ENCODE measurements at regions not wholly inside any gene's neighbourhood (a gene's known extent, or its start where the extent isn't known, plus 50 kb on each side); places are given as distances from the start of the nearest gene placed in this dataset.
"Not testable (repeated sequence)": the region's sequence is repeated elsewhere in the genome, so short reads cannot be mapped to it uniquely, and the experiment has no call there.

GRCh38 chr20:56724241-56724757 lies 95.2 kb downstream of the TFAP2C start:
- DNase-seq (ENCODE audit: low spot score) = no peak
- FAIRE-seq = no peak

- FAIRE-seq = no peak
- DNase-seq (ENCODE audit: low spot score) = no peak
Measured at GRCh38 chr20:56730003-56730402, 100.9 kb downstream of the TFAP2C start.

DNA sequence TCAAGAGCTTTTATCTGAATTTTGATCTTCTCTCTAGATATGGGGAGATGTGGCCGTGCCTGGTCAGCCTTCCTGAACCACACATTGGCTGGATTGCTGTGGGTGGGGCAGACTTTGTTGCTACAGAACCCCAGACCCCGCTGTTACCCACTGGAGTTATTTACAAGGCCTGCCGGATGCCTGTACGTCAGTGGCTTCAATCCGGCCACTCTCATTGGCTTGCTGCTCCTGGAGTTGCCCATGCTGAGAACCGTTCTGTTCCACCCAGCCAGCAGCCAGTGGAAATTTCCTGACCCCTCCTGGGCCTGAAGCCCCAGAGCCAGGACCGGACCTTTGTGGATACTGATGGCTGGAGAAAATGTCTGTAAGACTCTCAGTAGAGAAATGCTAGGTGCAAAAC lies 101.9 kb downstream of the TFAP2C start:
- FAIRE-seq = no peak

GRCh38 chr20:56731476-56731875 lies 102.4 kb downstream of the TFAP2C start:
- DNase-seq (ENCODE audit: low spot score) (no peak), FAIRE-seq (no peak)

More for the DNA sequence above, 101.9 kb downstream of the TFAP2C start:
- no peak for DNase-seq (ENCODE audit: low spot score)

GRCh38 chr20:56733967-56734366 lies 104.9 kb downstream of the TFAP2C start:
- DNase-seq (ENCODE audit: low spot score) (no peak), FAIRE-seq (no peak)

- no peak for FAIRE-seq
Measured at GRCh38 chr20:56735084-56735642, 106.1 kb downstream of the TFAP2C start.

GRCh38 chr20:56736285-56736857 lies 107.3 kb downstream of the TFAP2C start:
- FAIRE-seq = no peak
- no peak for DNase-seq (ENCODE audit: low spot score)

More at GRCh38 chr20:56735084-56735642, 106.1 kb downstream of the TFAP2C start:
- no peak for DNase-seq (ENCODE audit: low spot score)

DNA sequence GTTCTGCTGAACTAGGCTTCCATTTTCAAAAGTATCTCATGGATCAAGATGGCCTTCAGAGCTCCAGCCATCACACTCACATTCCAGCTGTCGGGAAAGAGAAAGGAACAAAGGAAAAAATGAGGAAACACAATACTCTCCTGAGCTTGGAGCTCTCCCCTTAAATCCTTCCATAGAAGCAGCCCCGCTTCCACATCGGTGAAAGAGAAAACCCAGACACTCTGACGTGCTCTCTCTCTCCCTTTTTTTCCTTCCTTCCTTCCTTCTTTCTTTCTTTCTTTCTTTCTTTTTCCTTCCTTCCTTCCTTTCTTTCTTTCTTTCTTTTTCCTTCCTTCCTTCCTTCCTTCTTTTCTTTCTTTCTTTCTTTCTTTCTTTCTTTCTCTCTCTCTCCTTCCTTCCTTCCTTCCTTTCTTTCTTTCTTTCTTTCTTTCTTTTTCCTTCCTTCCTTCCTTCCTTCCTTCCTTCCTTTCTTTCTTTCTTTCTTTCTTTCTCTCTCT lies 115.3 kb downstream of the TFAP2C start:
- DNase-seq (ENCODE audit: low spot score); FAIRE-seq: not testable (repeated sequence)

DNA sequence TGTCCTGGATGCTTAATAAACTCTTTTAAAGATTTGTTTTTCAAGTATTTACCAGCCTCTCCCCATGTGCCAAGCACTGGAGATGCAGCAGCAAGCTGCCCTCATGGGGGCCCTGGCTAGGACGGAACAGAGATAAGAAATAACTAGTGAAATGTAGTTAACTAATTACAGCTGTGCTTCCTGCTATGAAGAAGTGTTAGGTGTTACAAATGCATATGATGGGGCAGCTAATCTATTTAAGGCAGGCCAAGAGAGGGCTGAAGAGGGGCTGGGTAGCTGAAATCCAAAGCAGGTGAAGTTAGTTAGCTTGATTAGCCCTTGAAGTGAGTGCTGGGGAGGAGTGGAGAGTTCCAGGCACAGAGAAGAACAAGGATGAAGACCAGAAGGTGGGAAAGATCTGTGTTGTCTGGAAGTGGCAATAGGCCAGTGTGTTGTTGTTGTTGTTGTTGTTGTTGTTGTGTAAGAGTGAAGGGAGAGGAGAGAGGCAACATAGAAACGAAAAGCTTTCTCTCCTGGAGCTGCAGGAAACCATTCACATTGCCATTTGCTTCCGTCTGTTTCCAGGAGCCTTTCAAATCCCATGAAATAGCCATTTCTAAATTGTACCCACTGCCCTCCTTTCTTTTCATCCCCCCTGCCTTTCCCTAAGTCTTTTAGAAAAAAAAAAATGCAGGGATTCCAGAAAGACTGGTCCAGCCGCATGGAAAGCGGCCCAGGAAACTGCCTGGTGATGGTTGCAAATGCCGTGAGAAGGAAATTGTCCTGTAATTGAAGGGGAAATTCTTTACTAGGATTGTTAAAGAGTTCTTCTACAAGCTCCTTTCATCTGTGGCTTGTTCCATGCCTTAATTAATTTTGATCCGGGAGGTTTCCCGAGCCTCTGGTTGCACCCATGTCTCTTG lies 119.6 kb downstream of the TFAP2C start:
- DNase-seq (ENCODE audit: low spot score) (no peak), FAIRE-seq (no peak)

DNA sequence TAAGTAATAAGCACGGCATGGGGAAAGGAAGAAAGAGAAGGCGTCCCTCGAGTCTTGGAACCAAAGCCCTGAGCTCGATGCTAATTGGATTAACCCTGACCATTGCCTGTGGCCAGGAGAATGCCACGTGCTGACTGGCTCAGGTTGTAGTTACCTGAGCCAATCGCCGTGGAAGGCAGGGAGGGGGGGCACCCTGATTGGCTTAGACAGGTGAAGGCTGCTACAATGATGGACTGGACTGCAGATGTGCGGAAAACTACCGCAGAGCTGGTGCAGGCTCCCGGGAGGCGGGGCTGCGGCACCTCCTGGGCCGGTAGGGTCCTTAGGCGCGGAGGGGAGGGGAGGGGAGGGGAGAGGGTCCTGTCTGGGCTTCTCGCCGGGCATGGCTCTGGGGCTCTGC lies 121.3 kb downstream of the TFAP2C start:
- DNase-seq (ENCODE audit: low spot score) (no peak), FAIRE-seq (no peak)

DNA sequence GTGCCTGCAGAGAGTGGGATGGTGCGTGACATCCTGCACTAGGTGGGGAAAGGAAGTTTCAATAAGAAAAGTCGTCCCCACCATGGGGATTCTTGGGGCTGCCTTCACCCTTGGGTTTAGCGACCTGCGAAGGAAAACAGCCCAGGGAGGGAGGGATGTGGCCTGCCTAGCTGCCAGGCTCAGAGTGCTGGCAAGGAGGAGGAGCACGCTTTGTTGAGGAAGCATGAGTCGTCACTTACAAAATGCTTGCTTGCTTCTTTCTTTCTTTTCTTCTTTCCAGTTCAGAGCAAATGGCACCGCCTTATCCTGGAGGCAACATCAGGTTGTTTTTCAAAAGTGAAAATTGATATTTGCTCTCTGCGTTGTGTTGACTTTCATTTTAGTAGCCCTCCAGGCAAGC lies 123.2 kb downstream of the TFAP2C start:
- DNase-seq (ENCODE audit: low spot score) (no peak), FAIRE-seq (no peak)

- FAIRE-seq (no peak), DNase-seq (ENCODE audit: low spot score) (no peak)
Measured at GRCh38 chr20:56755201-56755600, 126.1 kb downstream of the TFAP2C start.

DNA sequence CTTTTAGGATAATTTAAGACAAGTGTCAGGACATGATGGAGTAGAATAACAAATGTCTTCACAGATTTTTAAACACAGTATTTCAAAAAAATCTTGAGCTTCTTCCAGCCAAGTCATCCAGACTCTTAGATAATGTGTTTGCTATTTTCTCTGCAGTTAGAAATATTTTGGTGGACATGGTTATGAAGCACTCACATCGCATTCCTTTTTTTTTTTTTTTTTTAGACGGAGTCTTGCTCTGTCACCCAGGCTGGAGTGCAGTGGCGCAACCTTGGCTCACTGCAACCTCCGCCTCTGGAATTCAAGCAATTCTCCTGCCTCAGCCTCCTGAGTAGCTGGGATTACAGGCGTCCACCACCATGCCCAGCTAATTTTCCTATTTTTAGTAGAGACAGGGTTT lies 127.6 kb downstream of the TFAP2C start:
- not testable (repeated sequence) for DNase-seq (ENCODE audit: low spot score); FAIRE-seq

DNA sequence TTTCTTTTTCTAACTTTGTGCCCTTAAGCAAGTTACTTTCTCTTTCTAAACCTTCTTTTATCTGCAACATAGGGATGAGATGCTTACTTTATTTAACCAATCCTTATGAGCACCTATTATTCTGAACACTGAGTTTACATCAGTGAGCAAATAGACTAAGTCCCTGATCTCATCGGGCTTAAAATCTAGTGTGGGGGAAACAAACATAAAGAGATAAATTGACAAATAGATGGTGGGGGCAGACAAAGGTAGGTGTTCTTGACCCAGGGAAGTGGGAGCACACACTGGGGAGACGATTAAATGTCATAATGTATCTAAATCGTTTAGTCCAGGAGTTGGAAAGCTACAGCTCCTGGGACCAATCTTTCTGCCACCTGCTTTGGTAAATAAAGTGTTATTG lies 129.6 kb downstream of the TFAP2C start:
- FAIRE-seq (no peak), DNase-seq (ENCODE audit: low spot score) (no peak)

DNA sequence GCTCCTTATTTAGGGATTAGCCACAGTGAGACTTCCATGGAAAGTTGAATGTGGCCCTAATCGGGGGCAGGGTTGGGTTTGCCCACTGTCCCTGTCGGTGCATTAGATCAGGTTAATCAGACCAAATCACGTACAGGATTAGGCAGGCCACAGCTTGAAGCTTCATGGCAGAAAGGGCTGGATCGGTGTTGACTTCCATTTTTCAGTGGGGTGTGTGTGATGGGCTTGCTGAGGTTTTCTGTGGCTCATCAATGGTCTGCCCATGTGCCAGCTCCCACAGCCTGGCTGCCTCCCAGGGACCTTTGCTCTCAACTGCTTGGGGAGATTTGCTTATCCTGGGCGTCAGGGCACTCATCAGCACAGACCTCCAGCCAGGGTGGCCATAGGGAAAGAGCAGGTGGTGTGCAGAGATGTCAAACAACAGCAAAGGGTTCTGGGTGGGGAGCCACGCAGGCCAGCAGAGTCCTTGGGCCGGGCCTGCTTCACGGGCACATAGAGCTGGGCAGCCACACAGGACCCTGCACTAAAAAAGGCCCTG lies 130.7 kb downstream of the TFAP2C start:
- DNase-seq (ENCODE audit: low spot score) (no peak), FAIRE-seq (no peak)

GRCh38 chr20:56760610-56761009 lies 131.5 kb downstream of the TFAP2C start:
- DNase-seq (ENCODE audit: low spot score) = no peak

GRCh38 chr20:56761393-56761792 lies 132.3 kb downstream of the TFAP2C start:
- peak; percentile 99 for FAIRE-seq
- no peak for DNase-seq (ENCODE audit: low spot score)

More at GRCh38 chr20:56760610-56761009, 131.5 kb downstream of the TFAP2C start:
- FAIRE-seq = no peak

DNA sequence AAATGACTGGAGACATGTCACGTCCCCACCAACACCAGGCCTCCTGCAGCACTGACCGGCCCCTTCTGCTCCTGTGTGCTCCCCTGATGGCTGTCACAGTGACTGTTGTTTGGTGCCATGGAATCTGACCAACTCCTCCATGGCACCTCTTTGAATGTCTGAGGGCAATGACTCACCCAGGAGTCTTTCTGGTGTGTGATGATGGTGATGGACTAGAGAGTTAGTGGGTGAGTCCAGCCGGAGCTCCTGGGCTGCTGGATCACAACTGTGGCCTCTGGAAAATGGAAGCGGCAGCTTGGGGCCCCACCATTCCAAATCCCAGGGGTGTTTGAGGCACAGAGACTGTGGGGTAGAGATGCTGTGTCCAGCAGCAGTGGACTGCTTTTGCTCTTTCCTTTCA lies 133.3 kb downstream of the TFAP2C start:
- FAIRE-seq = no peak
- DNase-seq (ENCODE audit: low spot score) = no peak

DNA sequence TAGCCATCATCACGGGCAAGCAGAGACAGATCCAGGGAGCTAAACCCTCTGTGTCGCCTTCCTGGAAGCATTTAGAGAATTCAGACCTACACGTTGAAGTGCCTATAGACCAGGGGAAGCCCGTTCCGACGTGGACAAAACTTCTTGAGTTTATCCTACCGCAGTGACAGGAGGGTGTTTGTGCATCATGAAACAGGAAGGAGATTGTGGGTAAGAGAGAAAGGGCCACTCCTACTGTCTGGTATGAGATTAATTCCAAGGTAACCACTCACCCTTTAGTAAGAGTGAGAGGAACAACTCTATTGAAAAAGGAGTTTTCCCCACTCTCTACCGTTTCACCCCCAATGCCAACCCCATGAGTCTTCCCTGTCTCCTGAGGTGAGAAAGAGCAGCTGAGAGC lies 133.7 kb downstream of the TFAP2C start:
- DNase-seq (ENCODE audit: low spot score) = no peak

DNA sequence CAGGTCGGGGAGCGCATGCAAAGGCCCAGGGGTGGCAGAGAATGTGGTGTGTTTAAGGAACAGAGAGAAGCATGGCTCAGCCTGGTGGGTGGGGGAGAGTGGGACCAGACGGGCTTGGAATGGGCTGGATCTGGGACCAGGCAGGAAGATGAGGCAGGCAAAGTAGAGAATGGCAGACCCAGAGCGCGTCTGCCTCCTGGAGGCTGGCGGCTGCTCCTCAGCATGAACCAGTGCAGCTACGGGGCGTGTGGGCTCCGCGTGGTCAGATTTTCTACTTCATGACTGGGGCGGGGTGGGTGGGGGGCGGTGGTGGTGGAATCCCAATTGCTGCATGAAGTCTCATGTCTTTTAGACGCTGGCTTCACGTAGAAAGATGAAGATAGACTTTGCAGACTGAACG lies 135.6 kb downstream of the TFAP2C start:
- DNase-seq (ENCODE audit: low spot score) (no peak), FAIRE-seq (no peak)

More for the DNA sequence above, 133.7 kb downstream of the TFAP2C start:
- peak; percentile 35 for FAIRE-seq

GRCh38 chr20:56765172-56766073 lies 136.3 kb downstream of the TFAP2C start:
- DNase-seq (ENCODE audit: low spot score) (no peak), FAIRE-seq (no peak)
